ENCODE measurements at regions not wholly inside any gene's neighbourhood (a gene's known extent, or its start where the extent isn't known, plus 50 kb on each side); places are given as distances from the start of the nearest gene placed in this dataset.

GRCh38 chr6:40160826-40161225, 226.6 kb upstream of the MOCS1 start:
- intact Hi-C loops (cut with DNase I; ENCODE audit: low total_unique reads), result no loop called here
- no peaks in the 10 kb centered on the region for H3K4me1 ChIP-seq
- no peak overlapping the region for H3K4me3 ChIP-seq
- TF ChIP-seq POLR2A (IDR thresholded peaks at IDR 0.05), result no peak
- TF ChIP-seq POLR2AphosphoS5 (IDR thresholded peaks at IDR 0.05), result no peak
- TF ChIP-seq, protein P1, sequence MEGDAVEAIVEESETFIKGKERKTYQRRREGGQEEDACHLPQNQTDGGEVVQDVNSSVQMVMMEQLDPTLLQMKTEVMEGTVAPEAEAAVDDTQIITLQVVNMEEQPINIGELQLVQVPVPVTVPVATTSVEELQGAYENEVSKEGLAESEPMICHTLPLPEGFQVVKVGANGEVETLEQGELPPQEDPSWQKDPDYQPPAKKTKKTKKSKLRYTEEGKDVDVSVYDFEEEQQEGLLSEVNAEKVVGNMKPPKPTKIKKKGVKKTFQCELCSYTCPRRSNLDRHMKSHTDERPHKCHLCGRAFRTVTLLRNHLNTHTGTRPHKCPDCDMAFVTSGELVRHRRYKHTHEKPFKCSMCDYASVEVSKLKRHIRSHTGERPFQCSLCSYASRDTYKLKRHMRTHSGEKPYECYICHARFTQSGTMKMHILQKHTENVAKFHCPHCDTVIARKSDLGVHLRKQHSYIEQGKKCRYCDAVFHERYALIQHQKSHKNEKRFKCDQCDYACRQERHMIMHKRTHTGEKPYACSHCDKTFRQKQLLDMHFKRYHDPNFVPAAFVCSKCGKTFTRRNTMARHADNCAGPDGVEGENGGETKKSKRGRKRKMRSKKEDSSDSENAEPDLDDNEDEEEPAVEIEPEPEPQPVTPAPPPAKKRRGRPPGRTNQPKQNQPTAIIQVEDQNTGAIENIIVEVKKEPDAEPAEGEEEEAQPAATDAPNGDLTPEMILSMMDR (IDR thresholded peaks at IDR 0.05 in 8 of 11, conservative IDR thresholded peaks at IDR 0.05 in 3 of 11), result no peak
- no peaks in the 10 kb centered on the region for H3K36me3 ChIP-seq
- H3K27ac ChIP-seq, result no peak overlapping the region
- H3K9me3 ChIP-seq, result no peaks in the 10 kb centered on the region
- no peaks in the 10 kb centered on the region for H3K27me3 ChIP-seq (replicated peaks in 1 of 7)
- WGBS, 5 donors, result 67 to 79% (median 74%) methylated on average over 3 of the region's 3 CpGs
- no peak for DNase-seq

- no peak for DNase-seq
- Histone ChIP-seq H3K9me3 (no peaks in the 10 kb centered on the region), H3K27ac (no peak overlapping the region), H3K4me1 (no peaks in the 10 kb centered on the region), H3K36me3 (no peaks in the 10 kb centered on the region), H3K27me3 (replicated peaks in 1 of 7) (no peaks in the 10 kb centered on the region), H3K4me3 (no peak overlapping the region)
- TF ChIP-seq, protein P1 (IDR thresholded peaks at IDR 0.05 in 8 of 11, conservative IDR thresholded peaks at IDR 0.05 in 3 of 11), result no peak
- TF ChIP-seq POLR2AphosphoS5 (IDR thresholded peaks at IDR 0.05) (no peak), POLR2A (IDR thresholded peaks at IDR 0.05) (no peak)
- WGBS, 5 donors, result 60 to 87% (median 68%) methylated on average over 2 of the region's 2 CpGs
- intact Hi-C loops (cut with DNase I; ENCODE audit: low total_unique reads), result no loop called here
These were observed 225.6 kb upstream of the MOCS1 start for GRCh38 chr6:40159865-40160264.

- no peak for TF ChIP-seq POLR2AphosphoS5 (IDR thresholded peaks at IDR 0.05)
- TF ChIP-seq, protein P1 (IDR thresholded peaks at IDR 0.05 in 8 of 11, conservative IDR thresholded peaks at IDR 0.05 in 3 of 11), result no peak
- Histone ChIP-seq H3K27me3 (replicated peaks in 1 of 7) (no peaks in the 10 kb centered on the region), H3K36me3 (no peaks in the 10 kb centered on the region), H3K4me3 (no peak overlapping the region), H3K9me3 (no peaks in the 10 kb centered on the region), H3K27ac (no peak overlapping the region), H3K4me1 (peaks cover 0 to 11% (median 2%) of the 10 kb centered on the region in 6 donors)
- 74 to 85% (median 81%) methylated on average over 9 of the region's 9 CpGs for WGBS, 5 donors
- intact Hi-C loops (cut with DNase I; ENCODE audit: low total_unique reads), result no loop called here
- DNase-seq, result no peak
These were observed 218.6 kb upstream of the MOCS1 start for GRCh38 chr6:40152701-40153436.

GRCh38 chr6:40152196-40152595, 217.9 kb upstream of the MOCS1 start:
- TF ChIP-seq POLR2AphosphoS5 (IDR thresholded peaks at IDR 0.05), result no peak
- TF ChIP-seq POLR2A (IDR thresholded peaks at IDR 0.05), result no peak
- TF ChIP-seq, protein P1 (IDR thresholded peaks at IDR 0.05 in 8 of 11, conservative IDR thresholded peaks at IDR 0.05 in 3 of 11), result no peak
- Histone ChIP-seq H3K4me3 (no peak overlapping the region), H3K27ac (no peak overlapping the region), H3K36me3 (no peaks in the 10 kb centered on the region), H3K4me1 (peaks cover 0 to 11% (median 2%) of the 10 kb centered on the region in 6 donors), H3K9me3 (no peaks in the 10 kb centered on the region), H3K27me3 (replicated peaks in 1 of 7) (no peaks in the 10 kb centered on the region)
- no peak for DNase-seq
- intact Hi-C loops (cut with DNase I; ENCODE audit: low total_unique reads), result no loop called here
